SHP77 treated with DMSO at 0.1 percent for 48 hours (cell line): ENCODE measurements at regions not wholly inside any gene's neighbourhood (a gene's known extent, or its start where the extent isn't known, plus 50 kb on each side); places are given as distances from the start of the nearest gene placed in this dataset.
"Not testable (repeated sequence)": the region's sequence is repeated elsewhere in the genome, so short reads cannot be mapped to it uniquely, and the experiment has no call there.

ENCODE experiments used
- DNase-seq: peaks from one replicate; lab custom pipeline; 2025; lab: John Stamatoyannopoulos, UW

DNA sequence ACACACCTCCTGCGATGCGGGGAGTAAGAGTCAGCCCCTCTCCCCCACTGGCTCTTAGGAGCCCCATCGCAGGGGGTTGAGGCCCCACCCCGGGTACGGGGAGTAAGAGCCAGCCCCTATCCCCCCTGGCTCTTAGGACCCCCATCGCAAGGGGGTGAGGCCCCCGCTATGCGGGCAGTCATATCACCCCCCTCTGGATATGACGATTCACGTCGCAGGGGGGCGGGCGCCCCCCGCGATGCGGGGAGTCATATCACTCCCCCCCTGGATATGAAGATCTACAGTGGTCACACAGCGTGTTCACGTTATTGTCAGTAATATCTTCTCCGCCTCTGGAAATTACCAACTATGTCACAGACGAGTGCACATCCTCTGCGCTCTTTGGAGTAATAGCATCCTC, 61.1 kb downstream of the DEFB131A start:
- not testable (repeated sequence) for DNase-seq

DNA sequence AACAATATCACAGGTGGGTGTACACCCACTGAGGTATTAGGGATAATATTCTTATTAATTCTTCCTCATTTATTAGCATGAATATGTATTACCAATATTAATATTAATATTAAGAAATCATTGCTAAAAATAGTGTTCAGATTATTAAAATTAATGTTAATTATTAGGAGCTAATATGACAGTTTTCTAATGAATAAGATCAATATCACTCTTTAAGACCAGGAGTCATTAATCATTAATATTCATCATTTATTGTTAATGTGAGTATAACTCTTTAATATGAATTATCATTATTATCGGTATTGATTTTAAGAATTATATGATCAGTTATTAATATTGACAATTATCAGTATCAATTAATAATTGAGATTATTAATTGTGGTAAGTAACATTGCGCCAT, 62.5 kb downstream of the DEFB131A start:
- not testable (repeated sequence) for DNase-seq

DNA sequence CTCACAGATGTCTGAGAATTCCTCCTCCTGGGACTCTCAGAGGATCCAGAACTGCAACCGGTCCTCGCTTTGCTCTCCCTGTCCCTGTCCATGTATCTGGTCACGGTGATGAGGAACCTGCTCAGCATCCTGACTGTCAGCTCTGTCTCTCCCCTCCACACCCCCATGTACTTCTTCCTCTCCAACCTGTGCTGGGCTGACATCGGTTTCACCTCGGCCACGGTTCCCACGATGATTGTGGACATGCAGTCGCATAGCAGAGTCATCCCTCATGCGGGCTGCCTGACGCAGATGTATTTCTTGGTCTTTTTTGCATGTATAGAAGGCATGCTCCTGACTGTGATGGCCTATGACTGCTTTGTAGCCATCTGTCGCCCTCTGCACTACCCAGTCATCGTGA, 68.7 kb downstream of the DEFB131A start:
- not testable (repeated sequence) for DNase-seq

DNA sequence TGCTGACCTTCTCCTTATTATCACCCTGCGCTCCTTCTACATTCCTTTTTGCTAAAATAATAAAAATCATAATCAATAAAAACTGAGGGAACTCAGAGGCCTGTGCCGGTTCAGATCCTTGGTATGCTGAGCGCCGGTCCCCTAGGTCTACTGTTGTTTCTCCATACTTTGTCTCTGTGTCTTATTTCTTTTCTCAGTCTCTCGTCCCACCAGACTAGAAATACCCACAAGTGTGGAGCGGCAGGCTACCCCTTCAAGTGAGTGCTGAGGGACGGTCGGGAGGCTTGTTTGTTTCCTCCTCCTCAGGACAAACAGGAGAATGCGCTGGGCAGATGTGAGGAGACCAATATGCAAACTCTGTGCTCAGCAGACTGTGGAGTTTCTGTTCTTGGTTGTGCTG, 75.4 kb downstream of the DEFB131A start:
- not testable (repeated sequence) for DNase-seq

DNA sequence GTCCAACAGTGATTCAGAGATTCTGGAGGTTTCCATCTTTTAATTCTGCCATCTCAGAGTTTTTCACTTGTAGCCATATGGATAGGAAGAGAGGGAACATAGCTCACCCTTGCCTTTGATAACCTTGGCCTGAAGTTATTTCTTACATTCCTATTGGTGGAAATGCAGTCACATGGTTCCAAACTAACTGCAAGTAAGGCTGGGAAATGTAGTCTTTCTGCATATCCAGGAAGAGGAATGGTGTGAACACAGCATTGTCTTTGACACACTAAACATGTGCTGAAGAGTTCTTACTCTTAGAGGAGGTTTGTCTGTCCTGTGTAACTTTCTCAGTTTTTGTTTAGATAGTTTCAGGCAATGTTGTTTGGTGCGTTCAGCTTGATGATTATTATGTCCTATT, 78.7 kb downstream of the DEFB131A start:
- not testable (repeated sequence) for DNase-seq

DNA sequence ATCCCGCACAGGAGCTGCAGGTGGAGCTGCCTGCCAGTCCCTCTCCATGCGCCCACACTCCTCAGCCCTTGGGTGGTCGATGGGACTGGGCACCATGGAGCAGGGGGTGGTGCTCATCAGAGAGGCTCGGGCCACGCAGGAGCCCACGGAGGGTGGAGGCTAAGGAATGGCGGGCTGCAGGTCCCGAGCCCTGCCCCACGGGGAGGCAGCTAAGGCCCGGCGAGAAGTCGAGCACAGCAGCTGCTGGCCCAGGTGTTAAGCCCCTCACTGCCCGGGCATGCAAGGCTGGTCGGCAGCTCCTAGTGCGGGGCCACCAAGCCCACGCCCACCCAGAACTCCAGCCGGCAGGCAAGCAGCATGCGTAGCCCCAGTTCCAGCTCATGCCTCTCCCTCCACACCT, 80.2 kb downstream of the DEFB131A start:
- DNase-seq: not testable (repeated sequence)

DNA sequence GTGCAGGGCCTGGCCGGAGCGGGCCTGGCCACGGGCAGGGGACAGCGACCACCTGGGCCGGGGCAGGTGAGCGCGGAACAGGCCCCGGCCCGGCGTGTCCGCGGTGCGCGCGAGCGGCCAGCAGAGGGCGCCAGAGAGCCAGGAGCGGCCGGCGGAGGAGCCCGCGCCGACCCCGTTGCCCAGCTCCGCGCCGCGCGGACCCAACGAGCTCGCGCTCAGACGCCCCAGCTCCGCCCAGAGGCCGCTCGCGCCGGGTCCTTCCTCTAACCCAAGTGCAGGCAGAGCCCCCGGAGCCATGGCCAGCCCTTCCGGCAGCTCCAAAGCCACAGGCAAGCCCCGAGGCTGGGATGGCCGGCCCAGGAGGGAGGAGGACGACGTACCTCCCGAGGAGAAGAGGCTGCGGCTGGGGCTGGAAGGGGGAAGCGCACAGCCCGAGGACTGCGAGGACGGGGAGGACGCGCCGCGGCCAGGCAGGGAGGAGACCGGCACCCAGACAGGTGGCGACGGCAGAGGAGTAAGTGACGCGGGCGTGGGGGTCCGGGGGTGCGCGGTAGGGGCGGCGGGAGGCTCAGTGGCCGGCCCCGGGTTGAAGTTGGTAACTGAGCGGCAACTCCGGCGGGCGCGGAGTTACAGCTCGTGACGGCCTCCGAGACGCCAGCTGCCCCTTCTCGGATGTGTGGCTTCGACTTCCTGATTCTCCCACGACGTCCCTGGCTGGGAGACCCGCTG, 88.1 kb downstream of the DEFB131A start:
- not testable (repeated sequence) for DNase-seq

DNA sequence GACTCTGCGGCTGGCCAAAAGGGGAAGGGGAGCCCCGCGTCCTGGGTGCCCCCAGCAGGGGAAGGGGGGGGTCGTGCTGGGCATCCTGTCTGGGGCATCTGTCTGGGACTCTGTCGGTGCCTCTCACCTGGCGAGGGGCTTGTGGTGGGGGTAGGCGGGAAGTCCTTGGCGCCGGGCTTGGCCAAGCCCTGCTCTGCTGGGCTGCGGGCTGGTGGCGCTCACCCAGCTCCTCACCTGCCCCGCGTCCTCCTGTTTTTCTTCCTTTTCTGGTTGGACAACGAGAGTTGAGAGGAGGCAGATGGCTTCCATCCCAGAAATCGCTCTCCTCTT, 88.6 kb downstream of the DEFB131A start:
- DNase-seq: not testable (repeated sequence)

DNA sequence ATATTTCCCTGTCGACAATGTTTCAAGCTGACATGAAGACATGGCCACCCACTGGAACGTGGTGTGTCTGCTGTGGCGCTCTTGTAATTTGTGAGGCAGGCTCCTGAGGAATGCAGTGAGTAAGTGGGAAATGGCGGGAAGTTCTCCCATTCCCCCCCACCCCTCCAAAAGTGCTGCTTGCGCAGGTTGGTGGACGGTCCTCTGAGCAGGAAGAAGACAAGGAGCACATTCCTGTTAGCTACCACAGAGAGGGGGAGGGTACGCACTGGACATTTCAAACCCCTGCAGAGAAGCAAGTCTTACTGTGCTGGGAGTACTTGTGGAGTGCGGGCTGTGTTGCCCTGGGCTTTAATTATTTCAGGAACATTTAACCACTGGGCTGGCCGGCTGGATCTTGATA, 92.9 kb downstream of the DEFB131A start:
- DNase-seq: not testable (repeated sequence)

DNA sequence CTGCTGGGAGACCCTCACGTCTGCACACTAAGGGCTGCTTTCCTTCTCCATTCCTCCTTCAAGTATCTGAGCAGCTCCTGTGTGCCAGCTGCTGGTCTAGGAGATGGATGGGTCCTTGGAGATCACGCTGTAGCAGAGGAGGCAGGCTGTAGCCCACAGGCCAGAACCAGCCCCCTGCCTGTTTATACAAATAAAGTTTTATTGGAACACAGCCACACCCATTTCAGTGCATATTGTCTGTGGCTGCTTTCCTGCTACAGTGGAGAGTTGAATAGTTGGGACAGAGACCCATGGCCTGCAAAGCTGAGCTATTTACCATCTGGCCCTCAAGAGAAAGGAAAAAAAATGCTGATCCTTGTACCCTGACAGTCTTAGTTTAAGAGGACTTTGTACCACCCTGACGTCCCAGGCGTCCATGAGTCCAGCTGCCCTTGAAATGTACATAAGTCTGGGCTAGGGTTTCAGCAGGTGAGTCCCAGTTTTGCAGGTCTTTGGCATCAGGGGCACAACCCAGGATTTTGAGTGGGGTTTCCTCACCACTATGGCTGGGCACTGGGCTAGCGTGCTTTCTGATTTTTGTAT, 95.8 kb downstream of the DEFB131A start:
- not testable (repeated sequence) for DNase-seq

DNA sequence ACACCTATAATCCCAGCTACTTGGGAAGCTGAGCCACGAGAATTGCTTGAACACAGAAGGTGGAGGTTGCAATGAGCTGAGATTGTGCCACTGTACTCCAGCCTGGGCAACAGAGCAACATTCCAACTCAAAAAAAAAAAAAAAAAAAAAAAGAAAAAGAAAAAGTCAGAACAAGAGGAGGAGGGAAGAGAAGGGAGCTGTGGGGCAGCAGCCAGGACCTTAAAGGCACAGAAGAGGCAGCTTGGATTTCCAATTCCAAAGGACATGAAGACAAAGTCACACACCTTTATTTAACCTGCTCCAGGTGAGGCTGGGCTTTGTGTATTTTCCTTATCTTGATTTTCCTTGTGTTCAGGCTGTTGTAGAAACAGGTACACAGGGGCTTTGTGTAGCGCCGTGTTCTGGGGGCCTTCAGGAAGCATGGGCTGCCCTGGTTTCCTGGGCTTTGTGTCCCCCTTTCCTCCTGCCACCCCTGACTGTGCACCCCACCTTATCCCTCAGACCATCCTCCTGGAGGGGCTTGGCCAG, 97.2 kb downstream of the DEFB131A start:
- not testable (repeated sequence) for DNase-seq

DNA sequence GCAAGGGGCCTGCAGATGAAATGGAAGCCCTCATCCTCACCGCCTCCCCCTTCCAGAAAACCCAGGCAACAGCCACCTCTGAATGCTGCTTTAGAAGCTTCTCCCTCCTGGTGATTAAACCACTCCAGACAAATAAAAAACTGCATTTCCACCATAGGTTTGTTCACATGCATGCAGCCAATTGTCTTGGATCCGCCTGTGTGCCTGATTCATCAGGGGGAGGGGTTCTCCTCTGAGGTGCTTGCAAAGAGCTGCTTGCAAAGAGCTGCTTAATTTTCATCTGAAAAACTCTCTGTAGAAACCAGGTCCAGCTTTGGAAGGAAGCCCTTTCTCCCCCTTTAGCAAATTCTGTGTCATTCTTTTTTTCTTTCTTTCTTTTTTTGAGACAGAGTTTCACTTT, 100.6 kb downstream of the DEFB131A start:
- DNase-seq: not testable (repeated sequence)

DNA sequence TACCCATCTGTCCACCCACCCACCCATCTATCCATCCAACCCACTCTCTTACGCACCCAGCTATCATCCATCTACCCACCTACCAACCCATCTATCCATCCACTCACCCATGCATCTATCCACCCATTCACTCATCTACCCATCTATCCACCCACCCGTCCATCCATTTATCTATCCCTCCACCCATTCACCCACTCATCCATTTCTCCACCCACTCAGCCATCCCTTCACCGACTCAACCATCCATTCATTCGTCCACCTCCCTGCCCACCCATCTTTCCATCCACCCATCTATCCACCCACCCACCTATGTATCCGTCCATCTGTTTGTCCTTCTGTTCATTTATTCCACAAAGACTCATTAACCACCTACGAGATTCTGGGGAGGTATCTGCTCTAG, 103.3 kb downstream of the DEFB131A start:
- DNase-seq: not testable (repeated sequence)

DNA sequence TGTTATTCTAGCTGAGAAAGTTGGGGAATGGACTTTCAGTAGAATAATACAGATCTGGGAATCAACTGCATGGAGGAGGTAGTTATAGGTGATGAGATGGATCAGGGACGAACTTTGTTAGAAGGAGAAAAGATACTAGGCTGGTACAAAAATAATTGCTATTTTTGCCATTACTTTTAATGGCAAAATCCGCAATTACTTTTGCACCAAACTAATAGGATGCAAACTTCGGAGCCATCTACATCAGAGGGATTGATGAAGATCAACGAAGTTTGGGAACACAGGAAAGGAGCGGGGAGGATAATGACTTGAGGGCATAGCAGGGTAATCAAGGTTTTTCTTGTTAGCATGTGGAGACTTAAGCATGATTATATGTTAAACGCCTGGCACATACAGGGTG, 111.9 kb downstream of the DEFB131A start:
- not testable (repeated sequence) for DNase-seq

DNA sequence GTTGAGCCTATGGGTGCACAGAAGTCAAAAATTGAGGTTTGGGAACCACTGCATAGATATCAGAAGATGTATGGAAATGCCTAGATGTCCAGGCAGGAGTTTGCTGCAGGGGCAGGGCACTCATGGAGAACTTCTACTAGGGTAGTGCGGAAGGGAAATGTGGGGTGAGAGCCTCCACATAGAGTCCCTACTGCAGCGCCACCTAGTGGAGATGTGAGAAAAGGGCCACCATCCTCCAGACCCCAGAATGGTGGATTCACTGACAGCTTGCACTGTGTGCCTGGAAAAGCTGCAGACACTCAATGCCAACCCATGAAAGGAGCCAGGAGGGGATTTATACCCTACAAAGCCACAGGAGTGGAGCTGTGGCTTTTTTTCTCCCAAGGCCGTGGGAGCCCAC, 133.7 kb downstream of the DEFB131A start:
- not testable (repeated sequence) for DNase-seq

DNA sequence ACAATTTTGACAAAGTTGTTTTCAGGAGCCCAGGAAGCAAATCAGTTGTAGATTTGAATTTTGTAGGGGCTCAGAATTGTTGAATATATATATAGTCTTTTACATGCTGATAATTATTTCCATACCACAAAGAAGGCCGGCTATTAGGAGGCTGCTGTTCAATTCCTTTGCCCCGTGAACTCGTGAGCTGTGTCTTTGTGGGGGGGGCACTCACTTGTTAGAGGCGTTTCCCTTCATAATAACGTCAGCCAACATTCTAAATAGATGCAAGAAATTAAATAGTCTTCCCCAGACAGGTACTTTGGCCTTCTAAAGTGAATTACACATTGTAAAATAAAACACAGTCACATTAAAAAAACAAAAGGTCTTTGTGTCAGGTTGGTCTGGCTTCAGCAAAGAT, 138.7 kb downstream of the DEFB131A start:
- not testable (repeated sequence) for DNase-seq

DNA sequence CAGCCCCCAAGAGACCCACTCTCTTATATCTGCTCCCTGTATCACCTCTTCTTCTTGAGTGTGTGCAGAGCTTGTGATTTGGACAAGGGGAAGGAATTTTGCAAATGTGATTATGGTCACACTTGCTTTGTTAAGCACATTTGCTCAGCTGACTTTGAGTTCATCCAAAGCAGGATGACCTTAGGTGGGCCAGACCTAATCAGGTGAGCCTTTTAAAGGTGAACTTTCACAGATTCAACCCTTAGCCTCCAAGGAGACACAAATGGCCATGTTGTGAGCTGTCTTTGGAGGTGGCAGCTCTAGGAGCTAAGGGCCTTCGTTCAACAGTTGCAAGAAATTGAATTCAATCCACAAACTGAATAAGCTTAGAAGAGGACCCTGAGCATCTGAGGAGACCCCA, 147.8 kb downstream of the DEFB131A start:
- DNase-seq: no peak

DNA sequence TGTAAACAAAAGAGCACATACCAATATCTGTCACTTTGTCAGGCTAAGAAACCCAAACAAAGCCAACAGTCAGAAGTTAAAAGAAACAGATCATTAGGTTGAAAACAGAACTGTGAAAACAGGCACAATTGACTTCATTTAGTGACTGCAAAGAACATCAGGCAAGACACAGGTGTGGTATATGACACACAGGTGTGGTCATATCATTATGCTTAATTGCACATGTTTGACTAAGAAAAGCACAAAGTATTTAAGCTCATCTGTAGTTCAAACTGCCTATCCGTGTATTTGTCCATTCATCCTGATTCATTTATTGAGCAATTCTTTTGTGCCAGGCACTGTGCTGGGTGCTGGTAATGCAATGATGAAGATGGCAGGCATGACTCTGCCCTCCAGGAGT, 150.7 kb downstream of the DEFB131A start:
- DNase-seq: no peak

DNA sequence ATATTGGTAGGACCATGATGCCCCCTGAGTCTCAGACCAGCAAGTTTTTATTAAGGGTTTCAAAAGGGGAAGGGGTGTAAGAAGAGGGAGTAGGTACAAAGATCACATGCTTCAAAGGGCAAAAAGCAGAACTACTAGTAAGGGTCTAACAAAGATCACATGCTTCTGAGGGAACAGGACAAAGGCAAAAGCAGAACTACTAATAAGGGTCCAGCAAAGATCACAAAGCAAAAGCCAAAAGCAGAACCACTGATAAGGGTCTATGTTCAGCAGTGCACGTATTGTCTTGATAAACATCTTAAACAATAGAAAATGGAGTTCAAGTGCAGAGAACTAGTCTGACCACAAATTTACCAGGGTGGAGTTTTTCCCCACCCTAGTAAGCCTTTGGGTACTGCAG, 151.3 kb downstream of the DEFB131A start:
- DNase-seq: not testable (repeated sequence)

DNA sequence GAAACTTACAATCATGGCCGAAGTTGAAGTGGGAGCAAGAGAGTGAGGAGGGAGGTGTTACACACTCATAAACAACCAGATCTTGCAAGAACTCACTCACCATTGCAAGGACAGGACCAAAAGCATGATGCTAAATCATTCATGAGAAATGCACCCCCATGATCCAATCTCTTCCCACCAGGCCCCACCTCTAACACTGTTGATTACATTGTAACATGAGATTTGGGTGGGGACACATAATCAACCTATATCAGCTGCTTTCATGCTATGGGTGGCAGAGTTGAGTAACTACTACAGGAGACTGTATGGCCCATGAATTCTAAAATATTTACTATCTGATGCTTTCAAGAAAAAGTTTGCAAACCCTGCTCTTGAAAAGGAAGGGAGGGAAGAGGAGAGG, 155.1 kb downstream of the DEFB131A start:
- DNase-seq: no peak

DNA sequence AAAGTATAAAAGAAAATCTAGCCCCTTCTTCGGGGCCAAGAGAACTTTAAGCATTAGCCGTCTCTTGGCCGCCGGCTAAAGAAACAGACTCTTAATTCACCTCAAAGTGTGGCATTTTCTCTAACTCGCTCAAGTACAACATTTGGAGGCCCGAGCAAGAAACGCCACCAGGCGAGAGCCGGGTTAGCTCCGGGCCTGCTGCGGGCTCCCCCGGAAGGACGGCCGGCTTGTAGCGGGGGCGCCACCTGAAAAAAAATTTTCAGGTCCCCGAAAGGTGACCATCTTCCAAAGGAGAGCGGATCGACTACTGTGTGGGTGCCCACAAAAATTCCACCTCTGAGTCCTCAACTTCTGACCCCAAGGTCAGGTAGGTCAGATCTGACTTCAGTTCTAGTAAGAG, 156.0 kb downstream of the DEFB131A start:
- no peak for DNase-seq

DNA sequence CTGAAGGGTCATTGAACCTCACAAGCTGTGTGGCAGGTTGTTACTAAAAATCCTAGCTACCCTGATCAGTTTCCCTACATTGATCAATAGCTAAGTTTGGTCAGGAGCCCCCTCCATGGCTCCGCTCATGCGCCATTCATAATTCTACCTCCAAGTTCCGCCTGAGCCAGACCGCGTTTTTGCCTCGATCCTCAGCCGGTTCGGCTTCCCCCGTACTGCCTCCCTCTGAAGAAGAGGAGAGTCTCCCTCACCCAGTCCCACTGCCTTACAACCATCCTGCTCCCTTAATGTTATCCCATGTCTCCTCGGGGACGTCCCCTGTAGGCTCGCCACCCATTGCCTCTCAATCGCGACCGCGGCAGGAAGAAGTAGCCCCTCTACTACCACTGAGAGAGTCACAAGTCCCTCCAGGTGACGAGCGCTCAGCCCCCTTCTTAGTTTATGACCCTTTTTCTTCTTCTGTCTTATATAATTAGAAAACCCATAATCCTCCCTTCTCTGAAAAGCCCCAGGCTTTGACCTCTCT, 158.2 kb downstream of the DEFB131A start:
- no peak for DNase-seq
